Lung (tissue), 11 donors: ENCODE measurements at regions not wholly inside any gene's neighbourhood (a gene's known extent, or its start where the extent isn't known, plus 50 kb on each side); places are given as distances from the start of the nearest gene placed in this dataset.

Source experiments
- ATAC-seq: fragments of 200-7000 bp; cut with Tn5 transposase; one replicate; pipeline ENCODE4 v1.9.1; 2020; ENCODE audit warnings: moderate number of reproducible peaks; ENCODE audit not compliant: insufficient read depth, low FRiP score
- DNase-seq, 3 donors: peaks; one replicate each; pipeline ENCODE4 v3.0.0-alpha.2; 2013 to 2017
- H3K27ac ChIP-seq, 2 donors: one replicate each; pipeline ENCODE4 v1.5.1; 2013; ENCODE audit warnings: mild to moderate bottlenecking in 2 of 2, moderate library complexity in 2 of 2, control low read depth in 1 of 2, inconsistent platforms in 1 of 2, low read depth in 1 of 2, low read length in 1 of 2
- H3K27me3 ChIP-seq, 3 donors: one replicate each; pipeline ENCODE4 v1.5.1; 2013; ENCODE audit warnings: low read length in 2 of 3; ENCODE audit not compliant: control insufficient read depth in 3 of 3, insufficient read depth in 3 of 3
- H3K36me3 ChIP-seq, 4 donors: one replicate each; pipeline ENCODE4 v1.5.1; 2013; ENCODE audit warnings: low read length in 4 of 4, mild to moderate bottlenecking in 1 of 4, moderate library complexity in 1 of 4; ENCODE audit not compliant: control insufficient read depth in 4 of 4, insufficient read depth in 4 of 4
- H3K4me1 ChIP-seq, 5 donors: one replicate each; pipeline ENCODE4 v1.5.1; 2013; ENCODE audit warnings: low read length in 5 of 5, mild to moderate bottlenecking in 2 of 5, moderate library complexity in 1 of 5; ENCODE audit not compliant: control insufficient read depth in 5 of 5, insufficient read depth in 5 of 5
- H3K4me3 ChIP-seq: one replicate; pipeline ENCODE4 v1.5.1; 2013; ENCODE audit warnings: mild to moderate bottlenecking, control low read depth, moderate library complexity
- H3K9ac ChIP-seq, 2 donors: one replicate each; pipeline ENCODE4 v1.5.1; 2013; ENCODE audit warnings: low read length in 2 of 2, control low read depth in 1 of 2; ENCODE audit not compliant: insufficient read depth in 1 of 2
- H3K9me3 ChIP-seq, 4 donors: one replicate each; pipeline ENCODE4 v1.5.1; 2013; ENCODE audit warnings: low read length in 3 of 4, mild to moderate bottlenecking in 1 of 4, moderate library complexity in 1 of 4; ENCODE audit not compliant: control insufficient read depth in 4 of 4, insufficient read depth in 3 of 4
- CTCF ChIP-seq: IDR thresholded peaks from 2 replicates; pipeline ENCODE4 v1.5.1; 2012; ENCODE audit warnings: mild to moderate bottlenecking; ENCODE audit errors: control extremely low read depth, extremely low read depth
- WGBS, 2 donors: extraction: QIAGEN DNeasy Blood & Tissue Kit; methylation state at CpG; one replicate each; pipeline ENCODE4 v1.1.7; 2013; 5-methylcytosine and 5-hydroxymethylcytosine counted together
- donor health status: control.
- donor health status: control.
- donor health status: Bipolar disorder and iron deficiency.
- donor health status: healthy.
- donor health status: DM: yes; HTN: yes; CAD: no.

DNA sequence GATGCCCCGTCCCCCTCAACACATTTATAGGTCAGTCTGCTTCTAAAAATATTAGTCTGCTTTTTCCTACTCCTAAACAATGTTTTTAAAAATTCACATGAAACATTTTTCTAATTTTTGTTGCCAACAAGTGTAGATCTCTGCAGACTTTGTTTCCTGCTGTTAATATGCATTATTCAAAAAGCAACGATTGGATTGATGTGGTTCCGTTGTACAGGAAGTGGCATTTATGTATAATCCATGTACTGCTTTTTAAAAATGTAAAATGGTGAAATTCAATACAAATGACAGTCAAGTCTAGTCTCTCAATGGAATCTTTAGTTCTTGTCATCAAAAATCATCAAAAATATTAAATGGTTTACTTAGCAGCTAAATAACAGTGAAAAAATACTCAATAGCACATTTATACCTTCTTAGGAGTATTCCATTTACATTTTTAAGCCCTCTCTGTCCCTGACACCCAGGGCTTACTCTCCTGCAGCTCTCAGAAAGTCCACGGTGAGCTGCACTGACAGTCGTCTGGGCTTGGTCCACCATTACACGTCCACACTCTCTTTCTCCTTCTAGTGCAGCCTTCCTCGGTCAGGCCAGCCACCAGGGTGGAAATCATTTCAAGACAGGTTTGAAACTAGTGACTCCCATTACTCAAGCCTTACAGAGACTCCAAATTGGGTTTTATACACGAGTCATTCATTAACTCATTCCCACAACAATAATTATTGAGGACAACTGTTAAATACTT lies 211.5 kb downstream of the TMEM200A start:
- no peak for ATAC-seq
- Histone ChIP-seq H3K9me3 (peaks cover 0 to 2% (median under 1%) of the 10 kb centered on the region in 4 donors), H3K4me3 (no peak overlapping the region), H3K27me3 (no peaks in the 10 kb centered on the region), H3K9ac (no peak overlapping the region), H3K27ac (no peak overlapping the region), H3K4me1 (no peaks in the 10 kb centered on the region), H3K36me3 (no peaks in the 10 kb centered on the region)
- no peak for TF ChIP-seq CTCF
- DNase-seq: no peak
- WGBS, 2 donors: 59 to 70% methylated on average over 8 of the region's 8 CpGs

GRCh38 chr6:130578713-130579112 lies 212.9 kb downstream of the TMEM200A start:
- no peak for TF ChIP-seq CTCF
- H3K27ac ChIP-seq: no peak overlapping the region
- WGBS, 2 donors: 87 to 90% methylated on average over 3 of the region's 3 CpGs
- H3K4me3 ChIP-seq: no peak overlapping the region
- H3K27me3 ChIP-seq: no peaks in the 10 kb centered on the region
- H3K36me3 ChIP-seq: no peaks in the 10 kb centered on the region
- ATAC-seq (no peak), DNase-seq (no peak)
- H3K9me3 ChIP-seq: peaks cover 0 to 4% (median under 1%) of the 10 kb centered on the region in 4 donors
- no peak overlapping the region for H3K9ac ChIP-seq
- H3K4me1 ChIP-seq: no peaks in the 10 kb centered on the region

- TF ChIP-seq CTCF: no peak
- 90 to 92% methylated on average over 11 of the region's 11 CpGs for WGBS, 2 donors
- Histone ChIP-seq H3K9me3 (peaks cover 0 to 3% (median under 1%) of the 10 kb centered on the region in 4 donors), H3K4me1 (no peaks in the 10 kb centered on the region), H3K4me3 (no peak overlapping the region), H3K9ac (no peak overlapping the region), H3K36me3 (no peaks in the 10 kb centered on the region), H3K27me3 (no peaks in the 10 kb centered on the region), H3K27ac (no peak overlapping the region)
- no peak for ATAC-seq
- DNase-seq: no peak
Observed at GRCh38 chr6:130583268-130583667, 217.5 kb downstream of the TMEM200A start.

DNA sequence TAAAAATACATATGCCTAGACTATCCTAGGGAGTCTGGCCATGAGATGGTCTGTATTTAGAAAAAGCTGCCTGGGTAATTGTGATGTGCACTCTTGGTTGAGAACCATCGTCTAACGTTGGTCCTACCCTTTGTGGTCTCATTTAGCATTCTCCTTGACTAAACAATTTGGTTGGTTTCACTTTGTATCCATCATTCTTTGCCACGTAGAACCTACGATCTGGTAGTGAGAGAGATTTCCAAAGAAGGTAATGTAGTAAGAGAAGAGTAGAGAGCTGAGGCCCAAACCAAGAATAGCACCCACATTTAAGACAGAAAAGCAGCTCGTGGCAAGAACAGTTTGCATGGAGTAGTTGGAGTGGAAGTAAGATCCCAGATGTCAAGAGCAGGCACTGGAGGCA lies 219.8 kb downstream of the TMEM200A start:
- Histone ChIP-seq H3K27me3 (no peaks in the 10 kb centered on the region), H3K4me1 (no peaks in the 10 kb centered on the region), H3K36me3 (no peaks in the 10 kb centered on the region), H3K4me3 (no peak overlapping the region), H3K9me3 (peaks cover 0 to 3% (median under 1%) of the 10 kb centered on the region in 4 donors), H3K27ac (no peak overlapping the region), H3K9ac (no peak overlapping the region)
- TF ChIP-seq CTCF: no peak
- DNase-seq (no peak), ATAC-seq (no peak)
- WGBS, 2 donors: 80 to 87% methylated on average over 5 of the region's 5 CpGs
